ENCODE measurements at regions not wholly inside any gene's neighbourhood (a gene's known extent, or its start where the extent isn't known, plus 50 kb on each side); places are given as distances from the start of the nearest gene placed in this dataset.

DNA sequence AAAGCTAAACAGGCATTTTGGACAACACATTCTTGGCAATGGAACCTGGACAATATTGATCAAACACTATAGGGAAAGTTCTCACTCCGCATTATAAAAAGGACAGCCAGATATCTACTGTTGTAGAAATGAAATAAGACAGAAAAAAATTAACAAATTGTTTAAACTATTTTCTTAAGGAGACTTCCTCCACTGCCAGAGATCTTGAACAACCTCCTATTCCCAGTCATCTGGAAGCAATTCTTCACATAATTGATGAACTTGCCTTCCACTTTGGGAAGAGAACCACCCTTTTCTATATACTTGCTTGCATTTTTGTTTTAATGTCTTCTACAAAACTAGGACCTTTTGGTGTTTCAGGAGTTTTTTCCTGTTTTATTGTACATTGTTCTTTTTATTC, 216.1 kb downstream of the CASP12 start:
- H3K27ac ChIP-seq (ENCODE audit: control insufficient read depth, insufficient read depth, low read length), result no peak overlapping the region
- FAIRE-seq (no peak), DNase-seq (ENCODE audit: low read depth, low spot score) (no peak)
- no peaks in the 10 kb centered on the region for H3K36me3 ChIP-seq (ENCODE audit: control insufficient read depth in 2 of 2, extremely low read depth in 1 of 2, insufficient read depth in 2 of 2, low read length in 2 of 2)
- H3K9me3 ChIP-seq (ENCODE audit: control insufficient read depth, low read depth, low read length), result no peaks in the 10 kb centered on the region
- no peak overlapping the region for H3K4me2 ChIP-seq (ENCODE audit: control insufficient read depth, extremely low read depth, insufficient read depth, low read depth, low read length)
- no peak overlapping the region for H2AFZ ChIP-seq (ENCODE audit: control insufficient read depth, low read length)
- no peak overlapping the region for H3K9ac ChIP-seq (ENCODE audit: control insufficient read depth, extremely low read depth, insufficient read depth, low read length)
- H4K20me1 ChIP-seq (ENCODE audit: control insufficient read depth, extremely low read depth, insufficient read depth, low read length), result no peaks in the 10 kb centered on the region
- dilution Hi-C loops (cut with MboI; ENCODE audit: extremely low pct_ligation_motif_present, low sequenced_read_pairs), result no loop called here
- no peaks in the 10 kb centered on the region for H3K79me2 ChIP-seq (ENCODE audit: control insufficient read depth, insufficient read depth, low read length)
- no peak overlapping the region for H3K4me3 ChIP-seq (ENCODE audit: control insufficient read depth in 2 of 3, extremely low read depth in 1 of 3, insufficient read depth in 2 of 3, low read depth in 1 of 3, low read length in 3 of 3)
- H3K9me1 ChIP-seq (ENCODE audit: control insufficient read depth, extremely low read depth, insufficient read depth, low read length), result no peaks in the 10 kb centered on the region
- TF ChIP-seq EZH2 (IDR thresholded peaks at IDR 0.05; ENCODE audit: low read length), result no peak
- TF ChIP-seq, protein P1, sequence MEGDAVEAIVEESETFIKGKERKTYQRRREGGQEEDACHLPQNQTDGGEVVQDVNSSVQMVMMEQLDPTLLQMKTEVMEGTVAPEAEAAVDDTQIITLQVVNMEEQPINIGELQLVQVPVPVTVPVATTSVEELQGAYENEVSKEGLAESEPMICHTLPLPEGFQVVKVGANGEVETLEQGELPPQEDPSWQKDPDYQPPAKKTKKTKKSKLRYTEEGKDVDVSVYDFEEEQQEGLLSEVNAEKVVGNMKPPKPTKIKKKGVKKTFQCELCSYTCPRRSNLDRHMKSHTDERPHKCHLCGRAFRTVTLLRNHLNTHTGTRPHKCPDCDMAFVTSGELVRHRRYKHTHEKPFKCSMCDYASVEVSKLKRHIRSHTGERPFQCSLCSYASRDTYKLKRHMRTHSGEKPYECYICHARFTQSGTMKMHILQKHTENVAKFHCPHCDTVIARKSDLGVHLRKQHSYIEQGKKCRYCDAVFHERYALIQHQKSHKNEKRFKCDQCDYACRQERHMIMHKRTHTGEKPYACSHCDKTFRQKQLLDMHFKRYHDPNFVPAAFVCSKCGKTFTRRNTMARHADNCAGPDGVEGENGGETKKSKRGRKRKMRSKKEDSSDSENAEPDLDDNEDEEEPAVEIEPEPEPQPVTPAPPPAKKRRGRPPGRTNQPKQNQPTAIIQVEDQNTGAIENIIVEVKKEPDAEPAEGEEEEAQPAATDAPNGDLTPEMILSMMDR (optimal IDR thresholded peaks at IDR 0.05 in 1 of 3, IDR thresholded peaks at IDR 0.05 in 1 of 3, conservative IDR thresholded peaks at IDR 0.05 in 1 of 3; ENCODE audit: extremely low read depth in 1 of 3, insufficient read depth in 2 of 3, low read length in 3 of 3), result no peak
- no peaks in the 10 kb centered on the region for H3K4me1 ChIP-seq (ENCODE audit: control insufficient read depth, extremely low read depth, insufficient read depth, low read length)
- no peaks in the 10 kb centered on the region for H3K27me3 ChIP-seq (ENCODE audit: control insufficient read depth, extremely low read depth, insufficient read depth, low read length)

DNA sequence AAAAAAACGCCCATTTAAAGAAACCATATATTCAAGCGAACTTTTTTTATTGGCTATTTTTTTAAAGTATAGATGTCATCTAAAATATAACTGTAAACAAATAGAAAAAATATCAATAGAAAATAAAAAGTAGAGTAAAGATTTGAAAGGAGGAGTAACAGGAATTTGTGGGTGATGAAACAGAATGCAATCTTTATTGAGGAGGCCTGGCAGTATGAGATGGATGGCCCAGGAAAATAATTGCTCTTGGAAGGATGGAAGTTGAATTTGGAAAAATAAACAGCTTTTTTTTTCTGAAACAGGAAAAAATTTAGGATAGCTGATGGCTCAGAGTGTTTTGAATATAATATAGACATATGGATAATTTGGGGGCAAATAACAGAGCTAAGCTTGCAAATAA, 219.0 kb downstream of the CASP12 start:
- dilution Hi-C loops (cut with MboI; ENCODE audit: extremely low pct_ligation_motif_present, low sequenced_read_pairs), result no loop called here
- Histone ChIP-seq H3K4me3 (ENCODE audit: control insufficient read depth in 2 of 3, extremely low read depth in 1 of 3, insufficient read depth in 2 of 3, low read depth in 1 of 3, low read length in 3 of 3) (no peak overlapping the region), H3K9me1 (ENCODE audit: control insufficient read depth, extremely low read depth, insufficient read depth, low read length) (no peaks in the 10 kb centered on the region), H2AFZ (ENCODE audit: control insufficient read depth, low read length) (no peak overlapping the region), H3K9me3 (ENCODE audit: control insufficient read depth, low read depth, low read length) (no peaks in the 10 kb centered on the region), H4K20me1 (ENCODE audit: control insufficient read depth, extremely low read depth, insufficient read depth, low read length) (no peaks in the 10 kb centered on the region), H3K79me2 (ENCODE audit: control insufficient read depth, insufficient read depth, low read length) (no peaks in the 10 kb centered on the region), H3K9ac (ENCODE audit: control insufficient read depth, extremely low read depth, insufficient read depth, low read length) (no peak overlapping the region), H3K4me2 (ENCODE audit: control insufficient read depth, extremely low read depth, insufficient read depth, low read depth, low read length) (no peak overlapping the region), H3K36me3 (ENCODE audit: control insufficient read depth in 2 of 2, extremely low read depth in 1 of 2, insufficient read depth in 2 of 2, low read length in 2 of 2) (no peaks in the 10 kb centered on the region), H3K27me3 (ENCODE audit: control insufficient read depth, extremely low read depth, insufficient read depth, low read length) (no peaks in the 10 kb centered on the region), H3K27ac (ENCODE audit: control insufficient read depth, insufficient read depth, low read length) (no peak overlapping the region), H3K4me1 (ENCODE audit: control insufficient read depth, extremely low read depth, insufficient read depth, low read length) (no peaks in the 10 kb centered on the region)
- no peak for FAIRE-seq
- no peak for DNase-seq (ENCODE audit: low read depth, low spot score)
- TF ChIP-seq EZH2 (IDR thresholded peaks at IDR 0.05; ENCODE audit: low read length), result no peak
- TF ChIP-seq, protein P1 (optimal IDR thresholded peaks at IDR 0.05 in 1 of 3, IDR thresholded peaks at IDR 0.05 in 1 of 3, conservative IDR thresholded peaks at IDR 0.05 in 1 of 3; ENCODE audit: extremely low read depth in 1 of 3, insufficient read depth in 2 of 3, low read length in 3 of 3), result no peak
